ENCODE measurements at regions not wholly inside any gene's neighbourhood (a gene's known extent, or its start where the extent isn't known, plus 50 kb on each side); places are given as distances from the start of the nearest gene placed in this dataset.
A peak's percentile ranks its signal among the peaks of the same experiment; 100 is the strongest.

- no peak for DNase-seq (ENCODE audit: low read depth in 4 of 6, low spot score in 6 of 6)
- no CpG with 5 or more reads among the region's 3 CpGs for WGBS (ENCODE audit: insufficient coverage)
- no peaks in the 10 kb centered on the region for H3K36me3 ChIP-seq (ENCODE audit: control insufficient read depth, insufficient read depth, low read length)
- no peaks in the 10 kb centered on the region for H3K4me1 ChIP-seq (ENCODE audit: control insufficient read depth, insufficient read depth, low read length)
- H3K27me3 ChIP-seq (ENCODE audit: control insufficient read depth, insufficient read depth, low read length) = no peaks in the 10 kb centered on the region
- H3K27ac ChIP-seq (ENCODE audit: low read depth, low read length) = no peak overlapping the region
- H3K9me3 ChIP-seq (ENCODE audit: control insufficient read depth, insufficient read depth, low read length) = no peaks in the 10 kb centered on the region
- no peak overlapping the region for H3K4me3 ChIP-seq (ENCODE audit: low read depth, low read length)
Observed at GRCh38 chr12:75766263-75767160, 255.1 kb upstream of the KRR1 start.

GRCh38 chr12:75765170-75766059, 254.0 kb upstream of the KRR1 start:
- Histone ChIP-seq H3K4me1 (ENCODE audit: control insufficient read depth, insufficient read depth, low read length) (no peaks in the 10 kb centered on the region), H3K4me3 (ENCODE audit: low read depth, low read length) (no peak overlapping the region), H3K9me3 (ENCODE audit: control insufficient read depth, insufficient read depth, low read length) (no peaks in the 10 kb centered on the region), H3K27me3 (ENCODE audit: control insufficient read depth, insufficient read depth, low read length) (no peaks in the 10 kb centered on the region), H3K36me3 (ENCODE audit: control insufficient read depth, insufficient read depth, low read length) (no peaks in the 10 kb centered on the region), H3K27ac (ENCODE audit: low read depth, low read length) (no peak overlapping the region)
- DNase-seq (ENCODE audit: low read depth in 4 of 6, low spot score in 6 of 6) = no peak
- 100% methylated on average over 1 of the region's 3 CpGs for WGBS (ENCODE audit: insufficient coverage)

GRCh38 chr12:75764091-75764841, 252.9 kb upstream of the KRR1 start:
- Histone ChIP-seq H3K27ac (ENCODE audit: low read depth, low read length) (no peak overlapping the region), H3K27me3 (ENCODE audit: control insufficient read depth, insufficient read depth, low read length) (no peaks in the 10 kb centered on the region), H3K9me3 (ENCODE audit: control insufficient read depth, insufficient read depth, low read length) (no peaks in the 10 kb centered on the region), H3K4me1 (ENCODE audit: control insufficient read depth, insufficient read depth, low read length) (no peaks in the 10 kb centered on the region), H3K36me3 (ENCODE audit: control insufficient read depth, insufficient read depth, low read length) (no peaks in the 10 kb centered on the region), H3K4me3 (ENCODE audit: low read depth, low read length) (no peak overlapping the region)
- peak in 1 of 6 donors; percentile 69 for DNase-seq (ENCODE audit: low read depth in 4 of 6, low spot score in 6 of 6)
- WGBS (ENCODE audit: insufficient coverage) = 71% methylated on average over 1 of the region's 5 CpGs

GRCh38 chr12:75760573-75761294, 249.3 kb upstream of the KRR1 start:
- H3K4me1 ChIP-seq (ENCODE audit: control insufficient read depth, insufficient read depth, low read length) = no peaks in the 10 kb centered on the region
- H3K36me3 ChIP-seq (ENCODE audit: control insufficient read depth, insufficient read depth, low read length) = no peaks in the 10 kb centered on the region
- no peak overlapping the region for H3K27ac ChIP-seq (ENCODE audit: low read depth, low read length)
- no peaks in the 10 kb centered on the region for H3K27me3 ChIP-seq (ENCODE audit: control insufficient read depth, insufficient read depth, low read length)
- peak in 1 of 6 donors; percentile 85 for DNase-seq (ENCODE audit: low read depth in 4 of 6, low spot score in 6 of 6)
- no peak overlapping the region for H3K4me3 ChIP-seq (ENCODE audit: low read depth, low read length)
- no CpG with 5 or more reads among the region's 7 CpGs for WGBS (ENCODE audit: insufficient coverage)
- H3K9me3 ChIP-seq (ENCODE audit: control insufficient read depth, insufficient read depth, low read length) = no peaks in the 10 kb centered on the region

- H3K4me1 ChIP-seq (ENCODE audit: control insufficient read depth, insufficient read depth, low read length) = no peaks in the 10 kb centered on the region
- H3K27ac ChIP-seq (ENCODE audit: low read depth, low read length) = no peak overlapping the region
- no peaks in the 10 kb centered on the region for H3K27me3 ChIP-seq (ENCODE audit: control insufficient read depth, insufficient read depth, low read length)
- no peaks in the 10 kb centered on the region for H3K9me3 ChIP-seq (ENCODE audit: control insufficient read depth, insufficient read depth, low read length)
- peak in 1 of 6 donors; percentile 53 for DNase-seq (ENCODE audit: low read depth in 4 of 6, low spot score in 6 of 6)
- H3K36me3 ChIP-seq (ENCODE audit: control insufficient read depth, insufficient read depth, low read length) = no peaks in the 10 kb centered on the region
- no peak overlapping the region for H3K4me3 ChIP-seq (ENCODE audit: low read depth, low read length)
- WGBS (ENCODE audit: insufficient coverage) = 93% methylated on average over 1 of the region's 3 CpGs
Observed at GRCh38 chr12:75759842-75760572, 248.6 kb upstream of the KRR1 start.

GRCh38 chr12:75759196-75759595, 247.8 kb upstream of the KRR1 start:
- no peak overlapping the region for H3K4me3 ChIP-seq (ENCODE audit: low read depth, low read length)
- H3K9me3 ChIP-seq (ENCODE audit: control insufficient read depth, insufficient read depth, low read length) = no peaks in the 10 kb centered on the region
- DNase-seq (ENCODE audit: low read depth in 4 of 6, low spot score in 6 of 6) = no peak
- H3K27ac ChIP-seq (ENCODE audit: low read depth, low read length) = no peak overlapping the region
- H3K4me1 ChIP-seq (ENCODE audit: control insufficient read depth, insufficient read depth, low read length) = no peaks in the 10 kb centered on the region
- H3K36me3 ChIP-seq (ENCODE audit: control insufficient read depth, insufficient read depth, low read length) = no peaks in the 10 kb centered on the region
- WGBS (ENCODE audit: insufficient coverage) = 100% methylated on average over 1 of the region's 4 CpGs
- no peaks in the 10 kb centered on the region for H3K27me3 ChIP-seq (ENCODE audit: control insufficient read depth, insufficient read depth, low read length)

GRCh38 chr12:75756771-75757170, 245.4 kb upstream of the KRR1 start:
- Histone ChIP-seq H3K4me1 (ENCODE audit: control insufficient read depth, insufficient read depth, low read length) (no peaks in the 10 kb centered on the region), H3K36me3 (ENCODE audit: control insufficient read depth, insufficient read depth, low read length) (no peaks in the 10 kb centered on the region), H3K27ac (ENCODE audit: low read depth, low read length) (no peak overlapping the region), H3K9me3 (ENCODE audit: control insufficient read depth, insufficient read depth, low read length) (no peaks in the 10 kb centered on the region), H3K4me3 (ENCODE audit: low read depth, low read length) (no peak overlapping the region), H3K27me3 (ENCODE audit: control insufficient read depth, insufficient read depth, low read length) (no peaks in the 10 kb centered on the region)
- DNase-seq (ENCODE audit: low read depth in 4 of 6, low spot score in 6 of 6) = no peak
- WGBS (ENCODE audit: insufficient coverage) = no CpG with 5 or more reads among the region's 3 CpGs

- no peak for DNase-seq (ENCODE audit: low read depth in 4 of 6, low spot score in 6 of 6)
- no peaks in the 10 kb centered on the region for H3K4me1 ChIP-seq (ENCODE audit: control insufficient read depth, insufficient read depth, low read length)
Observed at GRCh38 chr12:75756111-75756510, 244.7 kb upstream of the KRR1 start.

More at GRCh38 chr12:75756111-75756510, 244.7 kb upstream of the KRR1 start:
- no peaks in the 10 kb centered on the region for H3K27me3 ChIP-seq (ENCODE audit: control insufficient read depth, insufficient read depth, low read length)
- no peak overlapping the region for H3K27ac ChIP-seq (ENCODE audit: low read depth, low read length)
- no peaks in the 10 kb centered on the region for H3K9me3 ChIP-seq (ENCODE audit: control insufficient read depth, insufficient read depth, low read length)
- no peaks in the 10 kb centered on the region for H3K36me3 ChIP-seq (ENCODE audit: control insufficient read depth, insufficient read depth, low read length)
- no peak overlapping the region for H3K4me3 ChIP-seq (ENCODE audit: low read depth, low read length)

Data from spinal cord (tissue), 9 donors.